RWPE1 (cell line): ENCODE measurements at regions not wholly inside any gene's neighbourhood (a gene's known extent, or its start where the extent isn't known, plus 50 kb on each side); places are given as distances from the start of the nearest gene placed in this dataset.
"Not testable (repeated sequence)": the region's sequence is repeated elsewhere in the genome, so short reads cannot be mapped to it uniquely, and the experiment has no call there.

Experiments used
- CTCF ChIA-PET: fragments of 350-600 bp; sonication (Branson Sonifier 250); formaldehyde crosslinking; extraction: SDS; loops from one replicate; lab custom pipeline; 2021; lab: Yijun Ruan, JAX
- POLR2A ChIA-PET: fragments of 400-600 bp; formaldehyde crosslinking; extraction: SDS; loops from one replicate; lab custom pipeline; 2020; ENCODE audit warnings: antibody characterized with exemption; ENCODE audit not compliant: low non-redundant PET; lab: Yijun Ruan, JAX
- DNase-seq: peaks from one replicate; pipeline ENCODE4 v3.0.0; 2012; ENCODE audit warnings: low spot score
- H3K27ac ChIP-seq: fragments of 450-650 bp; 2 replicates; pipeline ENCODE4 v1.5.1; 2017
- TF ChIP-seq, protein P1 (sequence below): fragments of 450-650 bp; conservative IDR thresholded peaks from 2 replicates; pipeline ENCODE4 v1.5.1; 2017; ENCODE audit warnings: low read depth, mild to moderate bottlenecking

DNA sequence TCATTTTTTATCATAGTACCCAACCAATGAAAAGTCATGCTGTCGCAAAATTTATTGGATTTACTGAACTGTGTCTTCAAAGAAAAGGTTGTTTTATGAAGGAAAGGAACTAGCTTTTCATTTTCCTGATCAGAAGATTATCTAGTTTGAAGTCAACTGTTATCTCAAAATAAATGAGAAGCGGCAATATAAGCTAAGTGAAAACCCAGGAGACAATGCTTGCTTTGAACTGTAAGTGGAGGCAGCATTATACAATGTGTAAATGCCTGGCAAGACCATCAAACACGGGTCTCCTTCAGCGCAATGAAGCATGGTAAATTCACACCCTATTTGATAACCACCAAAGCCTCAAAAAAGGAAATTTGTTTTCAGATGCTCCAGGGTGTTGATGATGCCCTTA is 134.4 kb upstream of the PTBP2 start:
- ChIA-PET POLR2A (no interaction called here), CTCF (no interaction called here)
- TF ChIP-seq, protein P1, sequence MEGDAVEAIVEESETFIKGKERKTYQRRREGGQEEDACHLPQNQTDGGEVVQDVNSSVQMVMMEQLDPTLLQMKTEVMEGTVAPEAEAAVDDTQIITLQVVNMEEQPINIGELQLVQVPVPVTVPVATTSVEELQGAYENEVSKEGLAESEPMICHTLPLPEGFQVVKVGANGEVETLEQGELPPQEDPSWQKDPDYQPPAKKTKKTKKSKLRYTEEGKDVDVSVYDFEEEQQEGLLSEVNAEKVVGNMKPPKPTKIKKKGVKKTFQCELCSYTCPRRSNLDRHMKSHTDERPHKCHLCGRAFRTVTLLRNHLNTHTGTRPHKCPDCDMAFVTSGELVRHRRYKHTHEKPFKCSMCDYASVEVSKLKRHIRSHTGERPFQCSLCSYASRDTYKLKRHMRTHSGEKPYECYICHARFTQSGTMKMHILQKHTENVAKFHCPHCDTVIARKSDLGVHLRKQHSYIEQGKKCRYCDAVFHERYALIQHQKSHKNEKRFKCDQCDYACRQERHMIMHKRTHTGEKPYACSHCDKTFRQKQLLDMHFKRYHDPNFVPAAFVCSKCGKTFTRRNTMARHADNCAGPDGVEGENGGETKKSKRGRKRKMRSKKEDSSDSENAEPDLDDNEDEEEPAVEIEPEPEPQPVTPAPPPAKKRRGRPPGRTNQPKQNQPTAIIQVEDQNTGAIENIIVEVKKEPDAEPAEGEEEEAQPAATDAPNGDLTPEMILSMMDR = no peak
- no peak for DNase-seq
- H3K27ac ChIP-seq = no peak overlapping the region

DNA sequence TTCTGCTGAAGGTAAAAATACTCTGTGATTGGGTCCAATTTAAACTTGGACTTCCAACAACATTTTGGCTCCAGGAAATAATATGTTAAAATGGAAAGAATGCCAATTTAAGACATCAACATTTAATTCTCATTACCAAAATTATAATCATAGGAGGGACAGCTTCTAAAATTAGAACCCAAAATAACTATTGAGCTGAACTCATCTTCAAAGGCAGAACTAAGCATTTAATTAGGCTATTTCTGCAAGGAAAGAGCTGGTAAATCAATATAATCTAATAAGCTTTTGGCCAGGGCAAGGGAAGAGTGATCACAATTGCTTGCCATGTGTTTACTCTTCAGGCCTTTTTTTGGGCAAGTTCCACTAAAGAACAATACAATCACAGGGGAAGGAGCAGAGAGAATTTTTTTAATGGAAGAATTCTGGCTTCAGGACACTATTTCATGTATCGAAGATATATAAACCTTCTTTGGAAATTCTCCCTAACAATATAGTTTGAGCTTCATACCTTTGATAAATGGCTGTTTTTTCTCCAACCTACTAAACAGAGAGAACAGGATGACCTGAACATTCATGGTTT is 133.1 kb upstream of the PTBP2 start:
- H3K27ac ChIP-seq = no peak overlapping the region
- ChIA-PET CTCF (interaction anchor here (0.6 to 0.7 kb wide), 3 partner anchors 204 to 579 kb away, joined by 4 to 7 read pairs (median 4); no protein-coding TSS in a partner anchor), POLR2A (no interaction called here)
- TF ChIP-seq, protein P1 = no peak
- DNase-seq = no peak

DNA sequence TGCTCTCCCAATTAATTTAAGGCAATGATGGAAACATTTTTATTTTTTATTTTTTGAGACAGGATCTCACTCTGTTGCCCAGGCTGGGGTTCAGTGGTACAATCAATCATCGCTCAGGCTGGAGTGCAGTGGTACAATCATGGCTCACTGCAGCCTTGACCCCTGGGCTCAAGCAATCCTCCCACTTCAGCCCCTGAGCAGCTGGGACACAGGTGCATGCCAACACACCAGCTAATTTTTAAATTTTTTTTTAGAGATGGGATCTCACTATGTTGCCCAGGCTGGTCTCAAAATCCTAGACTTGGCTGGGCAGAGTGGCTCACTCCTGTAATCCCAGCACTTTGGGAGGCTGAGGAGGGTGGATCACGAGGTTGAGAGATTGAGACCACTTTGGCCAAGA is 126.1 kb upstream of the PTBP2 start:
- CTCF ChIA-PET = interaction anchor here (0.6 kb wide), 2 partner anchors 172 to 175 kb away, joined by 4 read pairs; no protein-coding TSS in a partner anchor
- POLR2A ChIA-PET, DNase-seq, H3K27ac ChIP-seq: not testable (repeated sequence)

DNA sequence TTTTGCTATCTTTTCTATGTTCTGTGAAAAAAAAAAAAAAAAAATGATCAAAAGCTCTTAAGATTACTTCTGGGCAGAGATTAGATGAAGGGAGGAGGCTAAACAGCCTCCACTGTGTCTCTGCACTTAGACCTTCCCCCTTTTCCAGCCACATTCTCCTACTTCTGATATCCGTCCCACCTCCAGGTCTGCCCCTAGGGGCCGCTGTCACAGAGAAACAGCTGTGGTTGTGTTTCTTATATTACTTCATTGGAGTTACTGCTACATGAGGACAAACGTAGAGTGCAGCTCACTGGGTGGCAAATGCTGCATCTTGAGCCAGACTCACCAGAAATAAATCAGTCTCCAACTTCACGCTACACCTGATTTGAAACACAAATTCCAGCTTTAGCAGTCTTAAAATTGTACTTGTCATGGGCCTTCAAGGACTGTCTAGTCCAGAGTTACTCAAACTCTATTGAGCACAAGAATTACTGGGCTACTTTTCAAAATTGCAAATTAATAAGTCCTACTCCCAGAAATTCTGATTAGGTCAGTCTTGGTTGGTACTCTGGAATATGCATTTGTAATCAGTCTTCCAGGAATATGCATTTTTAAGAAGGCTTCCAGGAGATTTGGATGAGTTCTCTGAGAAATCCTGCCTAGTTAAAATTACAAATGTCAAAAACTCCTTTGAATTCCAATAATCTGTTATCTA is 125.2 kb upstream of the PTBP2 start:
- H3K27ac ChIP-seq = no peak overlapping the region
- TF ChIP-seq, protein P1 = peak; percentile 26; the same call in 1 of the 2 replicates
- peak; percentile 30 for DNase-seq
- ChIA-PET CTCF (interaction anchor here (0.6 to 0.7 kb wide), 3 partner anchors 115 to 660 kb away, joined by 3 to 5 read pairs (median 4); no protein-coding TSS in a partner anchor), POLR2A (no interaction called here)

DNA sequence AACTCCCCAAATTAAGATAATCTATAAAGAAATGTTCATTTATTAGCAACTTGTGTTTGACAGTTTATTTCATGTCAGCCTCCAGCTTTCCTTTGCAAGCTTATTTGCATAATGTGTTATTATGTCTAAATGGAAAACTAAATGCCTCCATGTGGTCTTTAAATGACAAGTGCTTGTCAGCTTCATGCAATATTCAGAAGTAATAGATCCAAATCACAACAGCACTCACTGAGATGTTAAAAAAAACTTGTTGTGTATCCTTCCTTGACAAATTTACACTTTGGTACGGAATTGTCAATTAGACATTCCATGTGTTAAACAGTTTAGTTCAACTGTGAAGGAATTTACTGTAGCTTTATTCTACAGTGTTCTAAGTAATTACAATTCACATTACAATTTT is 124.4 kb upstream of the PTBP2 start:
- no peak overlapping the region for H3K27ac ChIP-seq
- TF ChIP-seq, protein P1 = no peak
- DNase-seq = no peak
- CTCF ChIA-PET = no interaction called here
- POLR2A ChIA-PET = no interaction called here

DNA sequence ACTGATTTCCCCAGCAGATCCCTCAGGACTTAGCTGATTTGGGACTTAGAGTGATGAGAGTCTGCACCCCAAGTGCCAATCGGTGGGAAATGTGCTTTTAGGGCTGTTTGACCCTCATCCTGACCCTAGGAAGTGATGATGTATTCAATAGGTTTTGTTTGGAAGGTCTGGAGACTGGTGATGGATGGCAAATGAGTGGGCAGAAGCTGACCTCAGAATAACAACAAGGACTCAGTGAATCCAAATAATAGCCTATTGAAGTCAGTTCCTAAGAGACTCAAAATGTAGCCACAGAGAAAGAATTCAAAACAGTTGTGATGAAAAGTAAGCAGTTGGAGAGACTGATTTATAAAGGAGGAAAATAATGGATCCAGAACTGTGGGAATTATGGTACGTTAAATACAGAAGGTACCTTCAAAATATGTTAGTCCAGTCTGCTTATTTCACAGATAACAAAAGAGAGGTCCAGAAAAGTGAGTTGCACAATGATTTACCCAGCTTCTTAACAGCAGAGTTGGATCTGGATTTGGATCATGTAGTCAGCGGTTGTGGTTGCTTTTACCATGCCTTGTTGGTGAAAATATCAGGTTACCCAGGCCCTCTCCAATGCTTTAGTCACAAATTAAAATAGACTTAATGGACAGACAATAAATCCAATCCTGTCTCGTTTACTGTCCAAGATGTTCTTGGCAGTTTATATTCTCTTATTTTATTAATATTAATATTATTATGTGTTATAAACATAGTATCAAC is 123.0 kb upstream of the PTBP2 start:
- ChIA-PET POLR2A (no interaction called here), CTCF (interaction anchor here (1.2 kb wide), 1 partner anchor 13 kb away, joined by 3 read pairs; no protein-coding TSS in a partner anchor)
- TF ChIP-seq, protein P1 = no peak
- DNase-seq = no peak
- H3K27ac ChIP-seq = no peak overlapping the region

DNA sequence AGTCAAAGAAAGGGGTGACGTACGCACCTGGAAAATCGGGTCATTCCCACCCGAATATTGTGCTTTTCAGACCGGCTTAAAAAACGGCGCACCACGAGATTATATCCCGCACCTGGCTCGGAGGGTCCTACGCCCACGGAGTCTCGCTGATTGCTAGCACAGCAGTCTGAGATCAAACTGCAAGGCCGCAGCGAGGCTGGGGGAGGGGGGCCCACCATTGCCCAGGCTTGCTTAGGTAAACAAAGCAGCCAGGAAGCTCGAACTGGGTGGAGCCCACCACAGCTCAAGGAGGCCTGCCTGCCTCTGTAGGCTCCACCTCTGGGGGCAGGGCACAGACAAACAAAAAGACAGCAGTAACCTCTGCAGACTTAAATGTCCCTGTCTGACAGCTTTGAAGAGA is 117.0 kb upstream of the PTBP2 start:
- CTCF ChIA-PET, H3K27ac ChIP-seq, DNase-seq, POLR2A ChIA-PET: not testable (repeated sequence)

DNA sequence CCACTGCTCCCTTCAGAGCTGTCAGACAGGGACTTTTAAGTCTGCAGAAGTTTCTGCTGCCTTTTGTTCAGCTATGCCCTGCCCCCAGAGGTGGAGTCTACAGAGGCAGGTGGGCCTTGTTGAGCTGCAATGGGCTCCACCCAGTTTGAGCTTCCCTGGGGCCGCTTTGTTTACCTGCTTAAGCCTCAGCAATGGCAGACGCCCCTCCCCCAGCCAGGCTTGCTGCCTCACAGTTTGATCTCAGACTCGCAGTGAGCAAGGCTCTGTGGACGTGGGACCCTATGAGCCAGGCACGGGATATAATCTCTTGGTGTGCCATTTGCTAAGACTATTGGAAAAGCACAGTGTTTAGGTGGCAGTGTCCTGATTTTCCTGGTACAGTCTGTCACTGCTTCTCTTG is 104.2 kb upstream of the PTBP2 start:
- CTCF ChIA-PET, H3K27ac ChIP-seq, DNase-seq: not testable (repeated sequence)
- POLR2A ChIA-PET = interaction anchor here (0.7 kb wide), 1 partner anchor 250 kb away, joined by 5 read pairs; no protein-coding TSS in a partner anchor
